Neuronal stem cell (in vitro differentiated cells): ENCODE measurements at regions not wholly inside any gene's neighbourhood (a gene's known extent, or its start where the extent isn't known, plus 50 kb on each side); places are given as distances from the start of the nearest gene placed in this dataset.

Experiments used
- DNase-seq: peaks from one replicate; pipeline ENCODE4 v3.0.0-alpha.2; 2013; ENCODE audit warnings: low spot score
- H2AFZ ChIP-seq: one replicate; pipeline ENCODE4 v1.6.1; 2013; ENCODE audit warnings: mild to moderate bottlenecking, low read length, inconsistent platforms
- H2AK5ac ChIP-seq: 2 replicates; pipeline ENCODE4 v1.6.1; 2013; ENCODE audit warnings: low read depth, mild to moderate bottlenecking, inconsistent platforms, low read length, moderate library complexity, mixed read lengths
- H2BK120ac ChIP-seq: 2 replicates; pipeline ENCODE4 v1.6.1; 2013; ENCODE audit warnings: low read depth, mild to moderate bottlenecking, inconsistent platforms, low read length, moderate library complexity, mixed read lengths
- H2BK12ac ChIP-seq: one replicate; pipeline ENCODE4 v1.6.1; 2013; ENCODE audit warnings: low read length, inconsistent platforms
- H2BK15ac ChIP-seq: 2 replicates; pipeline ENCODE4 v1.6.1; 2013; ENCODE audit warnings: mild to moderate bottlenecking, low read length, inconsistent platforms, mixed read lengths
- H2BK5ac ChIP-seq: one replicate; pipeline ENCODE4 v1.6.1; 2013; ENCODE audit warnings: inconsistent platforms, mild to moderate bottlenecking, low read length, moderate library complexity
- H3K14ac ChIP-seq: one replicate; pipeline ENCODE4 v1.6.1; 2013; ENCODE audit warnings: low read length, inconsistent platforms
- H3K18ac ChIP-seq: 2 replicates; pipeline ENCODE4 v1.6.1; 2013; ENCODE audit warnings: low read length, inconsistent platforms
- H3K23ac ChIP-seq: 2 replicates; pipeline ENCODE4 v1.6.1; 2013; ENCODE audit warnings: low read depth, mild to moderate bottlenecking, mixed read lengths, low read length, inconsistent platforms; ENCODE audit not compliant: poor library complexity
- H3K27ac ChIP-seq: replicated peaks from 3 replicates; pipeline ENCODE4 v1.5.1; 2013; ENCODE audit warnings: low read length, inconsistent platforms
- H3K27me3 ChIP-seq, 3 experiments: 2 replicates each; pipeline ENCODE4 v1.6.1; 2013; ENCODE audit warnings: low read length in 3 of 3, mild to moderate bottlenecking in 2 of 3, inconsistent platforms in 1 of 3, low read depth in 1 of 3, mixed read lengths in 1 of 3, moderate library complexity in 1 of 3; ENCODE audit not compliant: control insufficient read depth in 3 of 3, insufficient read depth in 3 of 3
- H3K36me3 ChIP-seq, 2 donors: replicated peaks in 1 of 2; 2 replicates each; pipeline ENCODE4 v1.6.1; 2013; ENCODE audit warnings: low read length in 2 of 2; ENCODE audit not compliant: control insufficient read depth in 2 of 2, insufficient read depth in 2 of 2
- H3K4ac ChIP-seq: 2 replicates; pipeline ENCODE4 v1.6.1; 2013; ENCODE audit warnings: inconsistent platforms, mild to moderate bottlenecking, low read length, moderate library complexity
- H3K4me1 ChIP-seq, 2 donors: 1 replicate in 1 of 2; 2 replicates in 1 of 2; pipeline ENCODE4 v1.6.1; 2013; ENCODE audit warnings: low read length in 2 of 2, low read depth in 1 of 2; ENCODE audit not compliant: control insufficient read depth in 2 of 2, insufficient read depth in 1 of 2
- H3K4me2 ChIP-seq: one replicate; pipeline ENCODE4 v1.6.1; 2013; ENCODE audit warnings: mild to moderate bottlenecking, low read length, inconsistent platforms; ENCODE audit not compliant: insufficient read depth, poor library complexity, severe bottlenecking
- H3K4me3 ChIP-seq, 2 donors: 2 replicates each; pipeline ENCODE4 v1.5.1; 2013; ENCODE audit warnings: low read length in 2 of 2, mild to moderate bottlenecking in 2 of 2, inconsistent platforms in 1 of 2, moderate library complexity in 1 of 2
- H3K79me1 ChIP-seq: one replicate; pipeline ENCODE4 v1.6.1; 2013; ENCODE audit warnings: low read depth, mild to moderate bottlenecking, inconsistent platforms, low read length, moderate library complexity
- H3K9ac ChIP-seq: one replicate; pipeline ENCODE4 v1.6.1; 2013; ENCODE audit warnings: mild to moderate bottlenecking, low read depth, low read length, inconsistent platforms; ENCODE audit not compliant: poor library complexity
- H3K9me3 ChIP-seq, 2 donors: replicated peaks in 1 of 2; 2 replicates each; pipeline versions ENCODE3 to v1.6.1; 2013; ENCODE audit warnings: low read length in 2 of 2, mild to moderate bottlenecking in 2 of 2, inconsistent platforms in 1 of 2, low read depth in 1 of 2, mixed read lengths in 1 of 2, moderate library complexity in 1 of 2; ENCODE audit not compliant: control insufficient read depth in 2 of 2, insufficient read depth in 1 of 2
- H4K8ac ChIP-seq: one replicate; pipeline ENCODE4 v1.6.1; 2013; ENCODE audit warnings: low read depth, mild to moderate bottlenecking, inconsistent platforms, low read length, moderate library complexity
- H4K91ac ChIP-seq: one replicate; pipeline ENCODE4 v1.6.1; 2013; ENCODE audit warnings: low read length, low read depth, mild to moderate bottlenecking, inconsistent platforms; ENCODE audit not compliant: poor library complexity
- WGBS, 2 donors: extraction: QIAGEN DNeasy Blood & Tissue Kit; methylation state at CpG; one replicate each; pipeline ENCODE4 v1.1.7; 2013; ENCODE audit warnings: missing lambda C conversion rate in 2 of 2, mixed read lengths in 1 of 2; ENCODE audit not compliant: insufficient read length in 2 of 2, insufficient replicate concordance in 1 of 2; ENCODE audit errors: extremely low coverage in 2 of 2; 5-methylcytosine and 5-hydroxymethylcytosine counted together

DNA sequence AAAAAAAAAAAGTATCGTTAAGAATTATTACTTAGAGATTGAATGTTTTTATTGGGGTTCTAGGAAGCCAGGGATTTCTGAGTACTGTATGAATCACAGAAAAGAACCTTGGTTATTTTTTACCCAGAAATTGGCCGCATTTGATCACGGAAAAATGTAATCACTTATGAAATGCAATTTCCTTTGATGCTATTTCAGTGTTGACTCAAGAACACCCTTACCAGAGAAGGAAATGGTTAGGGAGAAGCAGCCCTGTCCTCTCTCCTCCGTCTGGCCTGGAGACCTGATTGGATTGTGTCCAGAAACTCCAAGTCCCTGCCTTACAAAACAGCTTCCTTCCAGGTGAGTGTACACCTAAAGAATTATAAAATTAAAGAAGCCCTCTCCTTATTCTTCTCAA, 116.7 kb downstream of the MED10 start:
- no peak overlapping the region for H3K18ac ChIP-seq
- no peak overlapping the region for H2BK12ac ChIP-seq
- peaks cover 0 to 5% (median 2%) of the 10 kb centered on the region in 3 experiments for H3K27me3 ChIP-seq
- no CpG with 5 or more reads among the region's 4 CpGs for WGBS, 2 donors
- H4K91ac ChIP-seq, result no peak overlapping the region
- no peak overlapping the region for H3K27ac ChIP-seq
- H3K79me1 ChIP-seq, result no peaks in the 10 kb centered on the region
- H2AFZ ChIP-seq, result no peak overlapping the region
- H2BK120ac ChIP-seq, result no peak overlapping the region
- no peak overlapping the region for H3K4me3 ChIP-seq
- H3K23ac ChIP-seq, result no peak overlapping the region
- no peak overlapping the region for H2BK5ac ChIP-seq
- no peak overlapping the region for H3K9ac ChIP-seq
- no peak overlapping the region for H3K4ac ChIP-seq
- no peak overlapping the region for H3K14ac ChIP-seq
- H3K9me3 ChIP-seq, result peaks cover 0 to 5% of the 10 kb centered on the region in 2 donors
- DNase-seq, result no peak
- H4K8ac ChIP-seq, result no peak overlapping the region
- no peaks in the 10 kb centered on the region for H3K4me1 ChIP-seq
- no peak overlapping the region for H2AK5ac ChIP-seq
- H3K36me3 ChIP-seq, result no peaks in the 10 kb centered on the region
- no peak overlapping the region for H3K4me2 ChIP-seq
- H2BK15ac ChIP-seq, result no peak overlapping the region

DNA sequence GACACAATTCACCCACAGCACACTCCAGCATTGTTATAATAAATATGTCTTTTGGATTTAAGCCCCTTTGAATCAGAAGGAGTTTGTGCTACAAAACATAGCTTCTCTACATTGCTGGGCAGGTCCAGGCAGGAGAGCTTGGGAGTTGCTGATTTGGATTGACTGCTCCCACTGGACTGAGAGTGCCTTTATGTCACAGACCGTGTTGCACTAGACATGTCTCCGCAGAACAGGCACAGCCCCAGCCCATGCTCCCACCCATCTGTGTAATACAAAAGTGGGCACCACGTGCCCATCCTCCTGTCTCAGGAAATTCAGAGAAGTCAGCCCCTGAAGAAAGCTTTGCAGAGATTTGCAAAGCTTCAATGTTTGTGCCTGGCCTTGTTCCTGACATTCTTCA, 117.1 kb downstream of the MED10 start:
- Histone ChIP-seq H3K4me1 (no peaks in the 10 kb centered on the region), H3K36me3 (no peaks in the 10 kb centered on the region), H3K27me3 (peaks cover 0 to 5% (median 2%) of the 10 kb centered on the region in 3 experiments), H3K23ac (no peak overlapping the region), H3K9ac (no peak overlapping the region), H3K4me3 (no peak overlapping the region), H2AK5ac (no peak overlapping the region), H4K91ac (no peak overlapping the region), H3K79me1 (no peaks in the 10 kb centered on the region), H4K8ac (no peak overlapping the region), H3K9me3 (peaks cover 0 to 5% of the 10 kb centered on the region in 2 donors), H3K27ac (no peak overlapping the region), H2AFZ (no peak overlapping the region), H2BK12ac (no peak overlapping the region), H2BK120ac (no peak overlapping the region), H3K14ac (no peak overlapping the region), H3K4ac (no peak overlapping the region), H2BK5ac (no peak overlapping the region), H3K18ac (no peak overlapping the region), H2BK15ac (no peak overlapping the region), H3K4me2 (no peak overlapping the region)
- no peak for DNase-seq
- WGBS, 2 donors, result no CpG with 5 or more reads among the region's 3 CpGs

DNA sequence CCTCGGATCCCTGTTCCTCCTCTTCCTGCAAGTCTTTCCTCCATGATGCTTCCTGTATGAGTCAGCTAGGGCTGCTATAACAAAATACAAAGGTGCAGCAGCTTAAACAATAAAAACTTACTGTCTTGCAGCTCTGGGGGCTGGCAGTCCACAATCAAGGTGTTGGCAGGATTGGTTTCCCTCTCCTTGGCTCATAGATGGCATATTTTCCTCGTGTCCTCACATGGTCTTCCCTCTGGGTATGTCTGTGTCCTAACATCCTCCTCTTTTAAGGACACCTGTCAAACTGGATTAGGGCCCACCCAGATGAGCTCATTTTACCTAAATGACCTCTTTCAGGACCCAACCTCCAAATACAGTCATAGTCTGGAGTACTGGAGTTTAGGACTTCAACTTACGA, 117.5 kb downstream of the MED10 start:
- H2AK5ac ChIP-seq, result no peak overlapping the region
- no peak overlapping the region for H2AFZ ChIP-seq
- no peak overlapping the region for H3K27ac ChIP-seq
- no peak overlapping the region for H3K9ac ChIP-seq
- no CpG with 5 or more reads among the region's 3 CpGs for WGBS, 2 donors
- no peak for DNase-seq
- H3K9me3 ChIP-seq, result peaks cover 0 to 5% of the 10 kb centered on the region in 2 donors
- no peak overlapping the region for H2BK120ac ChIP-seq
- no peak overlapping the region for H3K4me3 ChIP-seq
- no peak overlapping the region for H4K91ac ChIP-seq
- no peaks in the 10 kb centered on the region for H3K79me1 ChIP-seq
- no peak overlapping the region for H2BK15ac ChIP-seq
- H3K23ac ChIP-seq, result no peak overlapping the region
- H3K27me3 ChIP-seq, result peaks cover 0 to 5% (median 2%) of the 10 kb centered on the region in 3 experiments
- no peak overlapping the region for H2BK5ac ChIP-seq
- H3K4me2 ChIP-seq, result no peak overlapping the region
- no peaks in the 10 kb centered on the region for H3K36me3 ChIP-seq
- H3K14ac ChIP-seq, result no peak overlapping the region
- no peaks in the 10 kb centered on the region for H3K4me1 ChIP-seq
- H3K4ac ChIP-seq, result no peak overlapping the region
- no peak overlapping the region for H3K18ac ChIP-seq
- H2BK12ac ChIP-seq, result no peak overlapping the region
- no peak overlapping the region for H4K8ac ChIP-seq

DNA sequence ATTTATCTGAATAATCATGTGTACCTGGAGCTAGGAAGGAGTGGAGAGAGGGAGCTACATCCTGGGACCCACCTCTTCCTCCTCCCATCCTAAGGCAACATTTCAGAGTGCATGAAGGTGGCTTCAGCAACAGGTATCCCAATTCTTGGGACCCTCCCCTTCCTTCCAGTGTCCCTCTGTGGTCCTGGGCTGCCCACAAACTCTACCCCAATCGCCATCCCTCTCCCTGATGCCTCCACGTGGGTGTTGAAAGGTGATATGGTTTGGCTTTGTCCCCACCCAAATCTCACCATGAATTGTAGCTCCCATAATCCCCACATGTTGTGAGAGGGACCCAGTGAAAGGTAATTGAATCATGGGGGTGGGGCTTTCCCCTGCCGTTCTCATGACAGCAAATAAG, 121.4 kb downstream of the MED10 start:
- Histone ChIP-seq H3K18ac (no peak overlapping the region), H3K9me3 (peaks cover 0 to 7% of the 10 kb centered on the region in 2 donors), H3K36me3 (no peaks in the 10 kb centered on the region), H3K27me3 (peaks cover 0 to 2% (median 0%) of the 10 kb centered on the region in 3 experiments), H2BK120ac (no peak overlapping the region), H2AFZ (no peak overlapping the region), H2AK5ac (no peak overlapping the region), H2BK15ac (no peak overlapping the region), H2BK12ac (no peak overlapping the region), H3K79me1 (no peaks in the 10 kb centered on the region), H3K4me1 (peaks cover 2 to 7% of the 10 kb centered on the region in 2 donors), H4K91ac (no peak overlapping the region), H4K8ac (no peak overlapping the region), H3K4ac (no peak overlapping the region), H3K27ac (no peak overlapping the region), H3K14ac (no peak overlapping the region), H3K23ac (no peak overlapping the region), H2BK5ac (no peak overlapping the region), H3K4me2 (no peak overlapping the region), H3K4me3 (no peak overlapping the region), H3K9ac (no peak overlapping the region)
- no peak for DNase-seq
- WGBS, 2 donors, result no CpG with 5 or more reads among the region's 3 CpGs
